BE2C (cell line): ENCODE measurements at regions not wholly inside any gene's neighbourhood (a gene's known extent, or its start where the extent isn't known, plus 50 kb on each side); places are given as distances from the start of the nearest gene placed in this dataset.
"Not testable (repeated sequence)": the region's sequence is repeated elsewhere in the genome, so short reads cannot be mapped to it uniquely, and the experiment has no call there.

Experiments used
- DNase-seq: peaks from one replicate; pipeline ENCODE4 v3.0.0-alpha.2; 2020
- H3K27me3 ChIP-seq: fragments of 250-450 bp; sonication (Bioruptor Pico); 2 replicates; pipeline ENCODE4 v1.5.1; 2020; ENCODE audit warnings: mild to moderate bottlenecking
- H3K36me3 ChIP-seq: fragments of 250-450 bp; sonication (Bioruptor Pico); 2 replicates; pipeline ENCODE4 v1.5.1; 2020; ENCODE audit warnings: mild to moderate bottlenecking
- H3K4me1 ChIP-seq: fragments of 250-450 bp; sonication (Bioruptor Pico); 2 replicates; pipeline ENCODE4 v1.5.1; 2020
- H3K4me3 ChIP-seq: 2 replicates; pipeline ENCODE4 v1.5.1; 2011; ENCODE audit warnings: low read depth, low read length
- H3K9me3 ChIP-seq: fragments of 250-450 bp; sonication (Bioruptor Pico); 2 replicates; pipeline ENCODE4 v1.5.1; 2020
- CTCF ChIP-seq: IDR thresholded peaks from 2 replicates; pipeline ENCODE4 v1.5.1; 2012; ENCODE audit warnings: mild to moderate bottlenecking, low read depth, low read length

GRCh38 chrX:113389846-113390245 lies 549.2 kb upstream of the AMOT start:
- H3K36me3 ChIP-seq, result no peaks in the 10 kb centered on the region
- no peaks in the 10 kb centered on the region for H3K4me1 ChIP-seq
- no peaks in the 10 kb centered on the region for H3K27me3 ChIP-seq
- no peak overlapping the region for H3K4me3 ChIP-seq
- no peak for TF ChIP-seq CTCF
- H3K9me3 ChIP-seq, result no peaks in the 10 kb centered on the region
- no peak for DNase-seq

- H3K4me3 ChIP-seq, result no peak overlapping the region
- no peaks in the 10 kb centered on the region for H3K9me3 ChIP-seq
- H3K27me3 ChIP-seq, result no peaks in the 10 kb centered on the region
- no peak for TF ChIP-seq CTCF
- H3K36me3 ChIP-seq, result no peaks in the 10 kb centered on the region
- DNase-seq, result no peak
- H3K4me1 ChIP-seq, result no peaks in the 10 kb centered on the region
Measured at GRCh38 chrX:113384628-113385027, 544.0 kb upstream of the AMOT start.

GRCh38 chrX:113373421-113373820 lies 532.8 kb upstream of the AMOT start:
- not testable (repeated sequence) for H3K9me3 ChIP-seq, DNase-seq, H3K4me1 ChIP-seq, H3K27me3 ChIP-seq, H3K36me3 ChIP-seq, H3K4me3 ChIP-seq

GRCh38 chrX:113370006-113370405 lies 529.4 kb upstream of the AMOT start:
- no peak for TF ChIP-seq CTCF
- Histone ChIP-seq H3K27me3 (no peaks in the 10 kb centered on the region), H3K36me3 (no peaks in the 10 kb centered on the region), H3K4me3 (no peak overlapping the region), H3K9me3 (no peaks in the 10 kb centered on the region), H3K4me1 (no peaks in the 10 kb centered on the region)
- peak; percentile 26 for DNase-seq

GRCh38 chrX:113369056-113369455 lies 528.4 kb upstream of the AMOT start:
- Histone ChIP-seq H3K4me1 (no peaks in the 10 kb centered on the region), H3K9me3 (no peaks in the 10 kb centered on the region), H3K36me3 (no peaks in the 10 kb centered on the region), H3K4me3 (no peak overlapping the region), H3K27me3 (no peaks in the 10 kb centered on the region)
- no peak for TF ChIP-seq CTCF
- no peak for DNase-seq

- no peak for DNase-seq
- H3K36me3 ChIP-seq, result no peaks in the 10 kb centered on the region
- no peaks in the 10 kb centered on the region for H3K27me3 ChIP-seq
- no peaks in the 10 kb centered on the region for H3K9me3 ChIP-seq
- H3K4me3 ChIP-seq, result no peak overlapping the region
- TF ChIP-seq CTCF, result no peak
- H3K4me1 ChIP-seq, result no peaks in the 10 kb centered on the region
Measured at GRCh38 chrX:113353134-113353533, 512.5 kb upstream of the AMOT start.

- H3K4me1 ChIP-seq, result no peaks in the 10 kb centered on the region
- no peaks in the 10 kb centered on the region for H3K9me3 ChIP-seq
- TF ChIP-seq CTCF, result no peak
- no peaks in the 10 kb centered on the region for H3K36me3 ChIP-seq
- H3K27me3 ChIP-seq, result no peaks in the 10 kb centered on the region
- no peak for DNase-seq
- H3K4me3 ChIP-seq, result no peak overlapping the region
Measured at GRCh38 chrX:113330416-113330815, 489.8 kb upstream of the AMOT start.
